ENCODE measurements at regions not wholly inside any gene's neighbourhood (a gene's known extent, or its start where the extent isn't known, plus 50 kb on each side); places are given as distances from the start of the nearest gene placed in this dataset.

GRCh38 chr3:159804726-159805410 is 183.8 kb upstream of the IL12A start:
- DNase-seq (ENCODE audit: low read depth) = peak; percentile 27
- no peak overlapping the region for H3K4me3 ChIP-seq (ENCODE audit: low read depth, low read length)
- peak; percentile 95 for TF ChIP-seq CTCF (IDR thresholded peaks at IDR 0.05; ENCODE audit: low read depth, low read length, missing control alignments)

GRCh38 chr3:159805411-159805772 is 183.2 kb upstream of the IL12A start:
- TF ChIP-seq CTCF (IDR thresholded peaks at IDR 0.05; ENCODE audit: low read depth, low read length, missing control alignments) = no peak
- DNase-seq (ENCODE audit: low read depth) = no peak

GRCh38 chr3:159806412-159806811 is 182.2 kb upstream of the IL12A start:
- TF ChIP-seq CTCF (IDR thresholded peaks at IDR 0.05; ENCODE audit: low read depth, low read length, missing control alignments) = no peak
- DNase-seq (ENCODE audit: low read depth) = no peak
- no peak overlapping the region for H3K4me3 ChIP-seq (ENCODE audit: low read depth, low read length)

More at GRCh38 chr3:159805411-159805772, 183.2 kb upstream of the IL12A start:
- no peak overlapping the region for H3K4me3 ChIP-seq (ENCODE audit: low read depth, low read length)

- DNase-seq (ENCODE audit: low read depth) = no peak
- H3K4me3 ChIP-seq (ENCODE audit: low read depth, low read length) = no peak overlapping the region
- TF ChIP-seq CTCF (IDR thresholded peaks at IDR 0.05; ENCODE audit: low read depth, low read length, missing control alignments) = no peak
Observed at GRCh38 chr3:159807137-159808040, 181.2 kb upstream of the IL12A start.

GRCh38 chr3:159813822-159814531 is 174.7 kb upstream of the IL12A start:
- no peak for TF ChIP-seq CTCF (IDR thresholded peaks at IDR 0.05; ENCODE audit: low read depth, low read length, missing control alignments)
- no peak overlapping the region for H3K4me3 ChIP-seq (ENCODE audit: low read depth, low read length)
- DNase-seq (ENCODE audit: low read depth) = no peak

- no peak for DNase-seq (ENCODE audit: low read depth)
- H3K4me3 ChIP-seq (ENCODE audit: low read depth, low read length) = no peak overlapping the region
- no peak for TF ChIP-seq CTCF (IDR thresholded peaks at IDR 0.05; ENCODE audit: low read depth, low read length, missing control alignments)
Observed at GRCh38 chr3:159816512-159816911, 172.1 kb upstream of the IL12A start.

All from GM12864 (cell line).